NT2/D1 (cell line): ENCODE measurements at regions not wholly inside any gene's neighbourhood (a gene's known extent, or its start where the extent isn't known, plus 50 kb on each side); places are given as distances from the start of the nearest gene placed in this dataset.

ENCODE experiments used
- YY1 ChIP-seq: IDR thresholded peaks from 2 replicates; pipeline ENCODE4 v1.6.1; 2011; ENCODE audit not compliant: insufficient read length, insufficient read depth
- ZNF274 ChIP-seq: IDR thresholded peaks from 2 replicates; pipeline ENCODE4 v1.6.1; 2011; ENCODE audit warnings: mild to moderate bottlenecking, low read depth, low read length

- TF ChIP-seq ZNF274, result no peak
- no peak for TF ChIP-seq YY1
Measured at GRCh38 chr5:171675511-171675910, 110.1 kb upstream of the SMIM23 start.
